Ammon's horn (tissue), 1 donor: ENCODE measurements at regions not wholly inside any gene's neighbourhood (a gene's known extent, or its start where the extent isn't known, plus 50 kb on each side); places are given as distances from the start of the nearest gene placed in this dataset.

Source experiments
- DNase-seq: peaks from one replicate; pipeline ENCODE4 v3.0.0-alpha.2; 2016; ENCODE audit warnings: low spot score

DNA sequence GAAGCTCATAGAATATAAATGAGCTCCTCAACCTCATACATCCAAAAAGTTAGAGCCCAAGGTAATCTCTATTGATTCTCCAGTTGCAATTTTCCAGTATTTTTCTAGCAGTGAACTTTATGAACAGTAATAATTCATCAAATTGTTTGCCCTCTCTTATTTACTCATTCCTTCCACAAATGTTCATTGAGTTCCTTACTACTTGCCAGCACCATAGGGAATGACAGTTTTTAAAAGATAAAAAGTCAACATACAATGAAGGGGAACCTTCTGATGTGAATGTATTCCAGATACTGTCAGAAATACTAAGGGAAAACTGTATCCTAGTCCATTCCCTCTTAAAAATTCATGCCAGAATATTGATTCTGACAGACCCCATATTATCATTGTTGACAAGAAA, 277.0 kb upstream of the C1orf87 start:
- DNase-seq, result no peak

DNA sequence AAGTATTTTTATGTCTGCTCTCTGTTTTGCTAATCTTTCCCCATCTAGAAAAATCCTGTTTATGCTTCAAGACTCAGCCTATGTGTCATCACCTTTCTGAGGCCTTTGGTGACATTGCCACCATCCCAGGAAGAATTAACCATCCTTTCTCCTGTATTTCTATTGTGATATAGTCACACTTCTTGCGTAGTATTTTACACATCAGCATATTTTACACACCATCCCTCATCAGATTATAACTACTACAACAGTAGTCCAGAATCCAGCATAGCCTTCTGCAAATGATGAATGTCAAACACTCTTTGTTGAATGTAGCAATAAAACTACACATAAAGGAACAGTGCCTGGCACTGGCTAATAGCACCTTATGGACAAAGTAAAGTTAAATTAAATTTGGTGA, 275.3 kb upstream of the C1orf87 start:
- no peak for DNase-seq

DNA sequence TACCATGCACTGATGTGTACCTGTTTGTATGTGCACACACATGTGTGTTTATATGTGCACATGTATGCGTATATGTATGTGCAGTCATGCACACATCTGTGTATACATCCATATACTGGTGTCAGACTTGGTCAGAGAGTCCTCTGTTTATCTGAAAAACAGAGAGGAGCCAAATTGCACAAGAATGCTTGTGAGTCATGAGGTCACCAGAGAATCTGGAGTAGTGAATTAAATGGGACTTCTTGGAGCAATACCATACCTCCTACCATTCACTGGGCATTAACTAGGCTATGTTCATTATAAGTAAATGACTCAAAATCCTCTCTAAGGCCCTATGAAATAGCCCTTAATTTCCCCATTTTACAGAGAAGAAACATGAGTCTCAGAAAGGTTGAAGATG, 272.1 kb upstream of the C1orf87 start:
- DNase-seq, result no peak

- no peak for DNase-seq
Observed at GRCh38 chr1:60345049-60345448, 271.5 kb upstream of the C1orf87 start.

GRCh38 chr1:60343736-60344135, 270.2 kb upstream of the C1orf87 start:
- DNase-seq, result no peak

DNA sequence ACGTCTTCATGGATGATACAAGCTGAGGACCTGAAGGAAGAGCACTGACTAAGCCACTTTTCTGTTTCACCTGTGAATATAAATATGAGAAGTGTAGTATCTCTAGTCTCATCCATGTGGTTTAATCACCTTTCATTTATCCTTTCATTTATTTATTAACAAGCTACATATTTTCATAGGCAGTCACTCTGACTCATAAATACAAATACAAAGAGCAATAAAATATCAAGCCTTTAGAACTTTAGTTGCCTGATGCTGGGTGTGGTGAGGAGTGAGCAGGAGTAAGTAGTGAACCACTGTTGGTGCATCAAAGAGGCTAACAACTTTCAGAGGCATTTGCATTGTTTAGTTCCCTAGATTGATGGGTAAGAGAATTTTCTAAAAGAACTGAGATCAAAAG, 269.0 kb upstream of the C1orf87 start:
- no peak for DNase-seq

DNA sequence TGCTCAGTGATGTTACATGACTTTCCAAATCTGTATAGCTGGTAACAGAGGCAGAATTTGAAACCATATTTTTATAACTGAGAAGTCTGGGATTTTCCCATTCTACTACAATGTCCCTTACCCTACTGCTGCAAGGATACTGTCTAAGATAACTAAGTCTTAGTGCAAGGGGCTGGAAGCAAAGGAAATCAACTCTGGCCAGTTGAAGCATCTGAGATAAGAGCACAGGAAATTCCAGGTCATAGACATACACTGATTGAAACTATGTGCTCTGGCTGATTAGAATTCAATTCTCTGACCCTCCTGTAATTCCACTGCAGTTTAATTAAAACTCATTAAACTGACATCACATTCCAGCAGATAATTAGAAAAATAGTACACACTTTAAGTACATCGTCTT, 267.7 kb upstream of the C1orf87 start:
- DNase-seq, result no peak

- no peak for DNase-seq
Observed at GRCh38 chr1:60331647-60332046, 258.1 kb upstream of the C1orf87 start.

DNA sequence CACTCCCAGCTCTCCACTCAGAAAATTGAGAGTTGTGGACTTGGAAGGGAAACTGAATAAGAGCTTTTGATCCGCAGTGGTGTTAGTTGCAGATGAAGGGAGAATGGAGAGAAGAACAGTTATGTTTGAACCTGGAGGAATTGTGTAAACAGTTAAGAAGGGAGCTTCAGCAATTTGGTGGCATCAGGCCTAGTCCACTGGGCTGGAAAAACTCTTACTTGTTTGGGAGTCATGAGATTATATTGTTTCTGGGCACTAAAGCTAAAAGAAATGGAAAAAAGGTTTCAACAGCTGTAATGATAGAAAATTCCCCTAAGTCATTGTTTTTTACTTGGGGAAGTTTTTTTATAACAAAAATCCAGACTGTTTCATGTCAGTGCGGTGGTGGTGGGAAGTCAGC, 256.1 kb upstream of the C1orf87 start:
- no peak for DNase-seq

- no peak for DNase-seq
Observed at GRCh38 chr1:60311838-60312237, 238.3 kb upstream of the C1orf87 start.

GRCh38 chr1:60299581-60299980, 226.0 kb upstream of the C1orf87 start:
- DNase-seq, result no peak

- DNase-seq, result no peak
Observed at GRCh38 chr1:60298290-60298689, 224.7 kb upstream of the C1orf87 start.

- no peak for DNase-seq
Observed at GRCh38 chr1:60296794-60297193, 223.2 kb upstream of the C1orf87 start.

GRCh38 chr1:60292140-60292539, 218.6 kb upstream of the C1orf87 start:
- DNase-seq, result no peak

- DNase-seq, result no peak
Observed at GRCh38 chr1:60290393-60290792, 216.8 kb upstream of the C1orf87 start.

DNA sequence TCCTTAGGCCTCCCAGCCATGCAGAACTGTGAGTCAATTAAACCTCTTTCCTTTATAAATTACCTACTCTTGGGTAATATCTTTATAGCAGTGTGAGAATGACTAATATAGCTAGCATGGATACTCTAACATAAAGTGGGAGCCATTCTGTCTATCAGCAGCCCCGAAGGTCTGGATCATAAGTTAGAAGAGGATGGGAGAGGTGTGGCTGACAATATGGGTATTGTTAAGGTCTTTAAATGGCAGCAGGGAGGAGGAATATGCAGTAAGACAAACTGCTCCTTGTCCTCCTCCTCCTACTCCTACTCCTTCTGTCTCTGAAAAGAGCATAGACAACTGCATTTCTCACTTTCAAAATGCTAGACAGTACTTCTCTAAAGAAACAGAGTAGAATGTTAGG, 214.0 kb upstream of the C1orf87 start:
- DNase-seq, result no peak

GRCh38 chr1:60283690-60284089, 210.1 kb upstream of the C1orf87 start:
- DNase-seq, result no peak

DNA sequence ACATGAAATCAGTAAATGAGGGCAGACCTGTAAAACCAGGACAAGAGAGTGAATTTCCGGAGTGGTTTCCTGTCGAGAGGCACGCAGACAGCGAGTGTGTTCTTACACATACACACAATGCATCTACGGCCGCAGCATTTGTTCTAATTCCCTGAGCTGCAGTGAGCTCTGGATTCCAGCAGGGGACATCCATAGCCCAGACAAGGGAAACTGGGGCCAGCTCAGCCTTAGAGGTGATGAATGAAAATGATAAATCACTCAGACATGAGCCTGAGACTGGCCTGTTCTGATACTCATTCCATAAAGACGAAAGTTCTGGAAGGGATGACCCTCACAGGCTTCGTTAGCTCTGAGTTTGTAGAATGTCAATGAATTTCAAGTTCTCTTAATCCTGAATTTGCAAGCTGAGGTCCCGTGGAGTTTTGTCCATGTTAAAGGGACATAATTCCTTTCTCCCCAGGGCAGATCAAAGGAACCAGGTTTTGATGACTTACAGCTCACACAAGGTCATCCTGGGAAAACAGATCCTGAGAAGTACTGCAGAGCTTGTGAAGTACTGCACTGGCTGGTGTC, 207.9 kb upstream of the C1orf87 start:
- peak; percentile 87 for DNase-seq

DNA sequence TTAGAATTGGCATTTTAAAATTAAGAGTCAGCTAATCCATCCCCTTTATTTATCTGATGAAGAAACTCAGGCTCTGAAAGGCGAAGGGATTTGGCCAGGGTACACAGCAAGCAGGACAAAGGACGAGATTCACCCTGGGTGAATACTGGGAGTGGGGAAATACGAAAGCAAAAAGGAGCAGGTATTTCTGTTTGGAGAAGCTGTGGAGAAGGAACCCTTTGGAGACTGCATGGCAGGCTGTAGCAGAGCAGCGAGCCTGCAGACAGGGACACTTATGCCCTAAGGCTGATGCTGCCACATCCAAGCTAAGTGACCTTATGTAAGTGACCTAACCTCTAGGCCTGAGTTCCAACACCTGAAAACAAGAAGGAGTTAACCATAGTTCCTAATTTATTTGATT, 207.2 kb upstream of the C1orf87 start:
- peak; percentile 4 for DNase-seq

GRCh38 chr1:60280256-60280655, 206.7 kb upstream of the C1orf87 start:
- peak; percentile 12 for DNase-seq

- no peak for DNase-seq
Observed at GRCh38 chr1:60279798-60280197, 206.2 kb upstream of the C1orf87 start.

- no peak for DNase-seq
Observed at GRCh38 chr1:60277269-60277668, 203.7 kb upstream of the C1orf87 start.

DNA sequence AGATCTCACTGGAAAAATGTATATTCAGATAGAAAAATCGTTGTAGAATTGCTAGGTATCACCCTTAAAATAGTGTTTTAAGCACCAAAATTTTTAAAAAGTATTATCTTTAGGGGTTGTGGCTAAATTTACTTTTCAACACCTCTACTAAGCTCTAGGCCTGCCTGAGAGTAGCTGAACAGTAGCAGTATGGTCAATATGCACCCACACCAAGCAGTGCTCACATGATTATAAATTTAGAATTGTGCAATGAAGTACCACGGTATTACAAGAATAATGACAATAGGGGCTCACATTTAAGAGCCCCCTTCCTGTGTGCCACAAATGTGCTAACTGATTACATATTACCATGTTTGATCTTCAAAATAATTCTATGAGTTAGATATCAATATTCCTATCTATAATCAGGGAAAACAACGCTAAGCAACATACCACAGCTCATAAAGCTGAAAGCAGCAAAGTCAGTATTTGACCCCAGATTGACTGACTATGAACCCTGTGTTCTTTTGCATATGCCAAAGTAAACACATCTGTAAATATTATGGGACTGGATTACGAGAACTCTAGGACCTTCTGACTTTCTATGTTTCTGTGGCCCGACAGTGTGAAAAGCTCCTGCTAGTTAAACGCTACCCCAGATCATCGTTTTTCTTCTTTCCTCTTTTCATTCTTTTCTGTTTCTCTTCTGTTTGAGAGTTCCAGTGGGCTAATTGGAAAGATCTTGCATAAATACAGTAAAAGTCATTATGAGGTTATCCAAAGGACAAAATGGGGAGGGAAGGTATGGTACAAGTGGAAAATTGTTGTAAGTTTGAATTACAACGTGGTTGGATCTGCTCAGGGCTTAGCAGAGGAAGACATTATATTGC, 201.1 kb upstream of the C1orf87 start:
- DNase-seq, result no peak

DNA sequence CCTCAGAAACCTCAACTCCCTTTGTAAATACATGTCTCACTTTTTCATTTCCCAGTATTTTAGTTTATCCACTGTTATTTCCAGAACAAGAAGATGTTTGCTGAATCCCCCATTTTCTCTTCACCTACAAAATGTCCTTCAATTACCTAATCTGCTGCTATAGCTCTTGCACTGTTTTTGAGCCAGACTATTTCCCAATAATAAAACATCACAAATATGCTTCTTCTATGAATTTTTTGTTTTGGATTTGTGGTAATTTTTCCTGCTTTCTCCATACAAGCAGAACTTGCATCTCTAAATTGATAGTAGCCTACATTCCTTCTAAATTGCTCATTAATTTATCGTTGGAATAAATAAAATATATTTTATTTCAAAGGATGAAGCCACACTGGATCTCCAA, 199.6 kb upstream of the C1orf87 start:
- no peak for DNase-seq
